ENCODE measurements at regions not wholly inside any gene's neighbourhood (a gene's known extent, or its start where the extent isn't known, plus 50 kb on each side); places are given as distances from the start of the nearest gene placed in this dataset.

DNA sequence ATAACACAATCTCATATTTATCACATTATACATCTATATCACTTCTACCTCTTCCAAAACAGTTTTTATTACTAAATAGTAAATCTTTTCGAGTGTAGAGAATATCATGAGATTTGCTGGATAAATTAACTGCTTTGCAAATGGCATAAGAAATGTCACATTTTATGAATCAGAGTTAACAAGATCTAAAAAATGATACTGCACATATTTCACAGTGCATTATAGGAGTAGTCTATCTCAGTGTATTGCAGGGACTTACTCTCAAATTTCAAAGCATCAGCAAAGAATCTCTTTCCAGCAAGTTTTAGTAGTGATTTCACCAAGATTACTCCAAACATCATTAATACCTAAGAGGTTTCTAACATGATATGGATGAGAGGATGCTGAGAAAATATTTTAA lies 687.1 kb upstream of the SLITRK1 start:
- TF ChIP-seq JUND (IDR thresholded peaks at IDR 0.05) = no peak
- TF ChIP-seq, protein P1, sequence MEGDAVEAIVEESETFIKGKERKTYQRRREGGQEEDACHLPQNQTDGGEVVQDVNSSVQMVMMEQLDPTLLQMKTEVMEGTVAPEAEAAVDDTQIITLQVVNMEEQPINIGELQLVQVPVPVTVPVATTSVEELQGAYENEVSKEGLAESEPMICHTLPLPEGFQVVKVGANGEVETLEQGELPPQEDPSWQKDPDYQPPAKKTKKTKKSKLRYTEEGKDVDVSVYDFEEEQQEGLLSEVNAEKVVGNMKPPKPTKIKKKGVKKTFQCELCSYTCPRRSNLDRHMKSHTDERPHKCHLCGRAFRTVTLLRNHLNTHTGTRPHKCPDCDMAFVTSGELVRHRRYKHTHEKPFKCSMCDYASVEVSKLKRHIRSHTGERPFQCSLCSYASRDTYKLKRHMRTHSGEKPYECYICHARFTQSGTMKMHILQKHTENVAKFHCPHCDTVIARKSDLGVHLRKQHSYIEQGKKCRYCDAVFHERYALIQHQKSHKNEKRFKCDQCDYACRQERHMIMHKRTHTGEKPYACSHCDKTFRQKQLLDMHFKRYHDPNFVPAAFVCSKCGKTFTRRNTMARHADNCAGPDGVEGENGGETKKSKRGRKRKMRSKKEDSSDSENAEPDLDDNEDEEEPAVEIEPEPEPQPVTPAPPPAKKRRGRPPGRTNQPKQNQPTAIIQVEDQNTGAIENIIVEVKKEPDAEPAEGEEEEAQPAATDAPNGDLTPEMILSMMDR (IDR thresholded peaks at IDR 0.05 in 2 of 3, conservative IDR thresholded peaks at IDR 0.05 in 1 of 3; ENCODE audit: borderline replicate concordance in 1 of 3, insufficient read depth in 1 of 3, low read depth in 2 of 3, low read length in 2 of 3) = no peak
- no peak for TF ChIP-seq CEBPB (IDR thresholded peaks at IDR 0.05; ENCODE audit: low read depth)
- TF ChIP-seq, protein P2, sequence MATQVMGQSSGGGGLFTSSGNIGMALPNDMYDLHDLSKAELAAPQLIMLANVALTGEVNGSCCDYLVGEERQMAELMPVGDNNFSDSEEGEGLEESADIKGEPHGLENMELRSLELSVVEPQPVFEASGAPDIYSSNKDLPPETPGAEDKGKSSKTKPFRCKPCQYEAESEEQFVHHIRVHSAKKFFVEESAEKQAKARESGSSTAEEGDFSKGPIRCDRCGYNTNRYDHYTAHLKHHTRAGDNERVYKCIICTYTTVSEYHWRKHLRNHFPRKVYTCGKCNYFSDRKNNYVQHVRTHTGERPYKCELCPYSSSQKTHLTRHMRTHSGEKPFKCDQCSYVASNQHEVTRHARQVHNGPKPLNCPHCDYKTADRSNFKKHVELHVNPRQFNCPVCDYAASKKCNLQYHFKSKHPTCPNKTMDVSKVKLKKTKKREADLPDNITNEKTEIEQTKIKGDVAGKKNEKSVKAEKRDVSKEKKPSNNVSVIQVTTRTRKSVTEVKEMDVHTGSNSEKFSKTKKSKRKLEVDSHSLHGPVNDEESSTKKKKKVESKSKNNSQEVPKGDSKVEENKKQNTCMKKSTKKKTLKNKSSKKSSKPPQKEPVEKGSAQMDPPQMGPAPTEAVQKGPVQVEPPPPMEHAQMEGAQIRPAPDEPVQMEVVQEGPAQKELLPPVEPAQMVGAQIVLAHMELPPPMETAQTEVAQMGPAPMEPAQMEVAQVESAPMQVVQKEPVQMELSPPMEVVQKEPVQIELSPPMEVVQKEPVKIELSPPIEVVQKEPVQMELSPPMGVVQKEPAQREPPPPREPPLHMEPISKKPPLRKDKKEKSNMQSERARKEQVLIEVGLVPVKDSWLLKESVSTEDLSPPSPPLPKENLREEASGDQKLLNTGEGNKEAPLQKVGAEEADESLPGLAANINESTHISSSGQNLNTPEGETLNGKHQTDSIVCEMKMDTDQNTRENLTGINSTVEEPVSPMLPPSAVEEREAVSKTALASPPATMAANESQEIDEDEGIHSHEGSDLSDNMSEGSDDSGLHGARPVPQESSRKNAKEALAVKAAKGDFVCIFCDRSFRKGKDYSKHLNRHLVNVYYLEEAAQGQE (IDR thresholded peaks at IDR 0.05; ENCODE audit: low read depth) = no peak

Data from HCT116 (cell line).